Caki2 (cell line): ENCODE measurements at regions not wholly inside any gene's neighbourhood (a gene's known extent, or its start where the extent isn't known, plus 50 kb on each side); places are given as distances from the start of the nearest gene placed in this dataset.
A peak's percentile ranks its signal among the peaks of the same experiment; 100 is the strongest.
"Not testable (repeated sequence)": the region's sequence is repeated elsewhere in the genome, so short reads cannot be mapped to it uniquely, and the experiment has no call there.

Experiments used
- DNase-seq: peaks from one replicate; pipeline ENCODE4 v3.0.0-alpha.2; 2015; ENCODE audit warnings: low read depth
- in situ Hi-C: cut with HindIII; loops from 2 replicates; pipeline ENCODE4 v1.10.0; 2016; ENCODE audit warnings: low sequenced_read_pairs, low pct_unique_long_range_greater_than_20kb, mixed read lengths

- DNase-seq, result no peak
- in situ Hi-C loops, result no loop called here
Measured at GRCh38 chrX:125172531-125172930, 147.1 kb upstream of the TEX13C start.

- DNase-seq, result no peak
- in situ Hi-C loops, result no loop called here
Measured at GRCh38 chrX:125175991-125176584, 143.6 kb upstream of the TEX13C start.

DNA sequence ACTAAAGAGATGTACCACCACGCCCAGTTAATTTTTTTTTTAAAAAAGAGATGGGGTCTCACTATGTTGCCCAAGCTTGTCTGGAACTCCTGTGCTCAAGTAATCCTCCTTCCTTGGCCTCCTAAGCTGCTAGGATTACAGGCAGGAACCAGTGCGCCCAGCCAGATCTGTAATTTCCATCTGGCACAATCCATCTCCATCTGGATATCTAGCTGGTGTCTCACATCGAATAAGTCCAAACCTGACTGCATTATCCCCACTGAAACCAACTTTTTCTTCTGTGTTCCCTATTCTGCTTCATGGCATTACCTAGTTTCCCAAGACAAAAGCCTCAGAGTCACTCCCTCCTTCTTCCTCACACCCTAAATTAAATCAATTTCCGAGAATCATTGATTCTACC, 125.8 kb upstream of the TEX13C start:
- DNase-seq, result no peak
- in situ Hi-C loops, result no loop called here

DNA sequence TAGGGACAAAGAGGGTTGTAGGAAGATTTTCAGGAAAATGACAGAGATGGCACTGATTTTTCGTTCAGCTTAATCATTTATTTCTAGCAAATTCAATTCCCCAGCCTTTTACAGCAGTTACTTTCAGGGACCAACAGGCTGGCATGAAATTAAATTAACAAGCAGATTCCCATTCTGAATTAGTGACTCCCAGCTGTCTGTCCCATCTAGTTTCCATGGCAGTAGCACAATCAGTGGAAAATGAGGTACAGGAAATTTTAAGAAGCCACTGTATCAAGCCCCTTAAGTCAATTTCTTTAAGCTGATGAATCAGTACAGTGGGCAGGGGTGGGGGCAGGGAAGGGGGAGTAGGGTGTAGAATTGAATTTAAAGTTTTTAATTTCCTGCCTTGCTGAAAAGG, 121.1 kb upstream of the TEX13C start:
- in situ Hi-C loops, result no loop called here
- DNase-seq, result no peak

GRCh38 chrX:125202591-125203248, 117.0 kb upstream of the TEX13C start:
- no peak for DNase-seq
- in situ Hi-C loops, result no loop called here

DNA sequence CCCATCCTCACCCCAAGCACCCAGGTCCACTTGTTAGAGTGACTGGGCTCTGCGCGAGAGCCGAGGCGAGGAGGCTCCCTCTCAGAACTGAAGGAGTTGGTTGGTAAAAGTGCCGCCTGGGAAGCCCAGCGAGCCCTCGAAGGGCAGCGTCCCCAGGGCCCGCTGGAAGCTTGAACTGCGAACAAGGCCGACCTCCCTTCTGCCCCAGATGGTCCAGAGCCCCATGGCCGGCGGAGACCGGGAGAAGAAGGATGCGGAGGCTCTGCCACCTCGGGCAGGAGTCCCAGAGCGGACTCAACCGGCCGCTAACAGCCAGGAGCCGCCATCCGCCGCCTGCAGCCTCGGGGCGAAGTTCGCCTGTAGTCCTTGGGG, 116.3 kb upstream of the TEX13C start:
- in situ Hi-C loops, result no loop called here
- DNase-seq, result peak; percentile 1

DNA sequence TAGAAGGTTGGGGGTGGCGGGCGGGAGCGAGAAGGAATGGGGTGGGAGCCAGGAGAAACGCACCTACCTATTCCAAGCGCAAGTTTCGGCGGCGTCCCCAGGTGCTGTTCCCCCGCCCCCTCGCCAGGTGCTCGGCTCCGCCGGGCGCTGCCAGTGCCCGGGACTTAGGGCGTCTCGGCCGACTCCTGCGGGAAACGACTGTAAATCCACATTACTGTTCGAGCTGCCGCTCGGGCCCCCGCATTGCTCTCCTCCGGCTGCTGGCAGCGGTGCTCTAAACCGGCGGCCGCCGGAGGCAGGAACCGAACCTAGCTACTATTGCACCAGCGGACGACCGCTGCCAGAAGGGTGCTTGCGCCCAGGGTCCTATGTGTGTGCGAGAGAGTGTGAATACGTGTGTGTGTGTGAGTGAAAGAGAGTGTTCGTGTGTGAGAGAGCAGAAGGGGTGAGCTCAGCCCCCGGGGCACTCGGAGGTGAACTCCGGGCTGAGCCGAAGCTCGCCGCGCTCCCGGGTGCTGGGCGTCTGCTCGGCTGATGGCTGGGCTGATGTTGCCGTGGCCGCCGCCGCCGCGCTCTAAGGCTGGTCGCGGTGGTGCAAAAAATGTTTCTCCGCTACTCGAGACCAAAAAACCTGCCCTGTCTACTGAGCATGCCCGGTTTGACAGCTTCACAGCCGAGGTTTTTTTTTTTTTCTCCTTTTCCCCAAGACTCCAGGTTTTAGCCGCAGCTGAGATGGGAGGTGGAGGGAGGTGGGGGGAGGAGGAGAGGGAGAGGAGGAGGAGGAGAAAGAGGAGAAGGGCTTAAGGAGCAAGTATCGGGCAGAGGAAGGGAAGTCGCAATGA, 115.7 kb upstream of the TEX13C start:
- in situ Hi-C loops, result no loop called here
- DNase-seq, result peak; percentile 79

DNA sequence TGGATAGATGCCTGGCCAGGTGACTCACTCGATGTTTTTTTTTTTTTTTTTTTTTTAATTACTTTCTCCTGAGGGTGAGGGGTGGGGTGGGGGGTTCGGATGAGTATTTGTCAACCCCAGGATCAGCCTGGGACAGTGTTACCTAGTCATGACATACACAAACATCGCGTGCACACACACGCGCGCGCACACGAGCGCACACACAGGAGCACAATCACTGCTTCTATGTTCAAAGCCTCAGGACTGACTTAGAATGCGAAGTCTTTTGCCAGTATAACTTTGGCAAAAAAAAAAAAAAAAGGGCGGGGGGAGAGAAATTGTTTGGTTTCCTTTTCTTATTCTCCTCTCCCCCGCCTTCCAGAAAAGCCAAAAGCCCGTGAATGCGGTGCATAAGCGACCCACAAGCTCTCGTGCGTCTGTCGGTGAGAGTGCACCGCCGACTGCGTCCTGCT, 115.0 kb upstream of the TEX13C start:
- DNase-seq, result no peak
- in situ Hi-C loops, result no loop called here

- in situ Hi-C loops, result no loop called here
- peak; percentile 89 for DNase-seq
Measured at GRCh38 chrX:125205133-125205917, 114.3 kb upstream of the TEX13C start.

- peak; percentile 69 for DNase-seq
- in situ Hi-C loops, result no loop called here
Measured at GRCh38 chrX:125205918-125206665, 113.6 kb upstream of the TEX13C start.

GRCh38 chrX:125210146-125210545, 109.5 kb upstream of the TEX13C start:
- DNase-seq, result no peak
- in situ Hi-C loops, result no loop called here

DNA sequence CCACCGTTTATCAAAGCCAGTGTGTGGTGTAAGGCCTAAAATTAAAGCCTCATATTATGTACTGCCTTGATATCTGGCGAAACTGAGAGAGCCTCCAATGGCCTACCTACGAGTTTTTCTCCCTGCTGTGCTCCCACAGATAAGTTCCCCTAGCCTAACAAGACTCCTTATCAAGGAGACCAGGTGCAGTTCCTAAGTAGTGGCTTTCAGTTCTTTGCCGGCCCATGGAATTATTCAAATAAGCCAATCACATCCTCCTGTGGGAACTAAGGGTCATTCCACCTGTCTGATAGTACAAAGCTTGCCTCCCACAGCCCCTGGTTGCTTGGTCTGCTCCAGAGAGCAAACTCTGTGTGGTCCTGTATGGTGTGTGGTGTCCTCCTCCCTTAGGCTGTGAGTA, 99.8 kb upstream of the TEX13C start:
- in situ Hi-C loops, result no loop called here
- no peak for DNase-seq

- no peak for DNase-seq
- in situ Hi-C loops, result no loop called here
Measured at GRCh38 chrX:125236955-125237354, 82.7 kb upstream of the TEX13C start.

GRCh38 chrX:125248931-125249330, 70.7 kb upstream of the TEX13C start:
- no peak for DNase-seq

DNA sequence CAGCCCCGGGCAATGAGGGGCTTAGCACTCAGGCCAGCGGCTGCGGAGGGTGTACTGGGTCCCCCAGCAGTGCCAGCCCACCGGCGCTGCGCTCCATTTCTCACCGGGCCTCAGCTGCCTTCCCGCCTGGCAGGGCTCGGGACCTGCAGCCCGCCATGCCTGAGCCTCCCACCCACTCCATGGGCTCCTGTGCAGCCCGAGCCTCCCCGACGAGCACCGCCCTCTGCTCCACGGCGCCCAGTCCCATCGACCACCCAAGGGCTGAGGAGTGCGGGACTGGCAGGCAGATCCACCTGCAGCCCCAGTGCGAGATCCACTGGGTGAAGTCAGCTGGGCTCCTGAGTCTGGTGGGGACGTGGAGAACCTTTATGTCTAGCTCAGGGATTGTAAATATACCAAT, 63.9 kb upstream of the TEX13C start:
- in situ Hi-C loops, DNase-seq: not testable (repeated sequence)

More at GRCh38 chrX:125248931-125249330, 70.7 kb upstream of the TEX13C start:
- in situ Hi-C loops, result no loop called here

DNA sequence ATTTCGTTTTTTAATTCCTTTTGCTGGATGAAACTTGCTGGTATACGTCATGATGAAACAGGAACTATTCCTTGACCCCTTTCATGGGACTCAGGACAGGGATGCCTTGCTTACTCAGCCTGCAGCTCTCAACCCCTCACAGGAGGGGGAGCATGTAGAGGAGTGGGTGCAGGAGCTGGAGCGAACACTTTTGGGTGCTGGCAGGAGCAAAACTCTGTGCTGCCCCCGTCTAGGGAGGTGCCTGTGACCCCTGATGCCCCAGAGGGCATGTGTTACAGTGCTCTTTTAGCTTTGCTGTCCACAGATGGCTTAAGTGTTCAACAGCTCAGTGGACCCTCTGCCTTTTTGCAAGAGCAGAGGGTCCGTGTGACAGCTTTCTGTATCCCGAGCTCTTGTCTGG, 56.8 kb upstream of the TEX13C start:
- in situ Hi-C loops, result no loop called here
- no peak for DNase-seq

GRCh38 chrX:125266153-125266660, 53.5 kb upstream of the TEX13C start:
- in situ Hi-C loops, result no loop called here
- no peak for DNase-seq
